H9 (cell line): ENCODE measurements at regions not wholly inside any gene's neighbourhood (a gene's known extent, or its start where the extent isn't known, plus 50 kb on each side); places are given as distances from the start of the nearest gene placed in this dataset.
"Not testable (repeated sequence)": the region's sequence is repeated elsewhere in the genome, so short reads cannot be mapped to it uniquely, and the experiment has no call there.

Experiments
- DNase-seq: peaks from one replicate; pipeline ENCODE4 v3.0.0-alpha.2; 2017
- H2AFZ ChIP-seq: one replicate; pipeline ENCODE4 v1.6.1; 2013; ENCODE audit warnings: mild to moderate bottlenecking, low read length, control low read depth, moderate library complexity
- H2AK5ac ChIP-seq: 2 replicates; pipeline ENCODE4 v1.6.1; 2013; ENCODE audit warnings: low read length, control low read depth, mixed read lengths; ENCODE audit not compliant: insufficient read length
- H2BK120ac ChIP-seq: one replicate; pipeline ENCODE4 v1.6.1; 2013; ENCODE audit warnings: low read depth, mild to moderate bottlenecking, low read length, control low read depth, inconsistent platforms; ENCODE audit not compliant: poor library complexity, severe bottlenecking
- H2BK12ac ChIP-seq: 2 replicates; pipeline ENCODE4 v1.6.1; 2013; ENCODE audit warnings: low read length, control low read depth, mixed read lengths, low read depth; ENCODE audit not compliant: insufficient read length
- H2BK15ac ChIP-seq: 2 replicates; pipeline ENCODE4 v1.6.1; 2013; ENCODE audit warnings: low read depth, low read length, control low read depth
- H2BK20ac ChIP-seq: one replicate; pipeline ENCODE4 v1.6.1; 2013; ENCODE audit warnings: low read depth, mild to moderate bottlenecking, low read length, control low read depth, inconsistent platforms; ENCODE audit not compliant: poor library complexity, severe bottlenecking
- H2BK5ac ChIP-seq: 2 replicates; pipeline ENCODE4 v1.6.1; 2013; ENCODE audit warnings: low read length, control low read depth, mixed read lengths; ENCODE audit not compliant: insufficient read length
- H3K14ac ChIP-seq: 2 replicates; pipeline ENCODE4 v1.6.1; 2013; ENCODE audit warnings: low read length, control low read depth; ENCODE audit not compliant: insufficient read depth
- H3K18ac ChIP-seq: 2 replicates; pipeline ENCODE4 v1.6.1; 2013; ENCODE audit warnings: low read depth, mild to moderate bottlenecking, mixed read lengths, low read length, control low read depth; ENCODE audit not compliant: insufficient read length
- H3K23ac ChIP-seq: 2 replicates; pipeline ENCODE4 v1.6.1; 2013; ENCODE audit warnings: low read length, control low read depth, mixed read lengths, low read depth; ENCODE audit not compliant: insufficient read length
- H3K23me2 ChIP-seq: 2 replicates; pipeline ENCODE4 v1.6.1; 2013; ENCODE audit warnings: low read depth, mild to moderate bottlenecking, mixed read lengths, low read length, control low read depth; ENCODE audit not compliant: insufficient read length, poor library complexity, severe bottlenecking
- H3K27ac ChIP-seq: 2 replicates; pipeline ENCODE4 v1.5.1; 2013; ENCODE audit warnings: low read length, control low read depth, mixed read lengths, low read depth; ENCODE audit not compliant: insufficient read length
- H3K27me3 ChIP-seq: 2 replicates; pipeline ENCODE4 v1.6.1; 2013; ENCODE audit warnings: low read length, control low read depth, inconsistent platforms; ENCODE audit not compliant: insufficient read depth
- H3K4ac ChIP-seq: 2 replicates; pipeline ENCODE4 v1.6.1; 2013; ENCODE audit warnings: low read depth, mild to moderate bottlenecking, control low read depth, inconsistent platforms, low read length, moderate library complexity
- H3K4me1 ChIP-seq: 2 replicates; pipeline ENCODE4 v1.6.1; 2013; ENCODE audit warnings: low read length, control low read depth, inconsistent platforms; ENCODE audit not compliant: insufficient read depth
- H3K4me2 ChIP-seq: 2 replicates; pipeline ENCODE4 v1.6.1; 2013; ENCODE audit warnings: low read length, control low read depth, mixed read lengths; ENCODE audit not compliant: insufficient read length, insufficient read depth
- H3K56ac ChIP-seq: 2 replicates; pipeline ENCODE4 v1.6.1; 2013; ENCODE audit warnings: low read depth, mild to moderate bottlenecking, mixed read lengths, low read length, control low read depth; ENCODE audit not compliant: insufficient read length
- H3K79me1 ChIP-seq: 2 replicates; pipeline ENCODE4 v1.6.1; 2013; ENCODE audit warnings: low read depth, mild to moderate bottlenecking, moderate library complexity, low read length, control low read depth, inconsistent platforms; ENCODE audit not compliant: insufficient read depth, poor library complexity, severe bottlenecking
- H3K79me2 ChIP-seq: 2 replicates; pipeline ENCODE4 v1.6.1; 2013; ENCODE audit warnings: low read length, control low read depth, inconsistent platforms; ENCODE audit not compliant: insufficient read depth
- H3K9ac ChIP-seq: 2 replicates; pipeline ENCODE4 v1.6.1; 2013; ENCODE audit warnings: low read length, control low read depth, mixed read lengths; ENCODE audit not compliant: insufficient read length; ENCODE audit errors: extremely low read depth
- H3K9me3 ChIP-seq: one replicate; pipeline ENCODE4 v1.6.1; 2013; ENCODE audit warnings: low read depth, low read length, inconsistent platforms; ENCODE audit not compliant: control insufficient read depth
- H3T11ph ChIP-seq: one replicate; pipeline ENCODE4 v1.6.1; 2013; ENCODE audit warnings: mild to moderate bottlenecking, low read length, control low read depth, inconsistent platforms
- H4K20me1 ChIP-seq: one replicate; pipeline ENCODE4 v1.6.1; 2013; ENCODE audit not compliant: control insufficient read depth, insufficient read length, insufficient read depth
- H4K5ac ChIP-seq: 2 replicates; pipeline ENCODE4 v1.6.1; 2013; ENCODE audit warnings: low read depth, mild to moderate bottlenecking, mixed read lengths, low read length, control low read depth; ENCODE audit not compliant: insufficient read length
- H4K8ac ChIP-seq: replicated peaks from 2 replicates; pipeline ENCODE4 v1.6.1; 2013; ENCODE audit warnings: low read length, control low read depth, mixed read lengths, low read depth; ENCODE audit not compliant: insufficient read length
- H4K91ac ChIP-seq: 2 replicates; pipeline ENCODE4 v1.6.1; 2013; ENCODE audit warnings: low read depth, mild to moderate bottlenecking, moderate library complexity, mixed read lengths, low read length, control low read depth; ENCODE audit not compliant: insufficient read length
- H3K27ac Mint-ChIP-seq, 3 experiments: 2 replicates in 2 of 3; 3 replicates in 1 of 3; pipeline ENCODE4 v1.8.0; 2020 to 2021; ENCODE audit warnings: mixed read lengths in 3 of 3, mild to moderate bottlenecking in 1 of 3, moderate library complexity in 1 of 3
- H3K27me3 Mint-ChIP-seq: 2 replicates; pipeline ENCODE4 v1.8.0; 2021; ENCODE audit warnings: low read depth, mild to moderate bottlenecking, moderate library complexity, mixed read lengths
- H3K36me3 Mint-ChIP-seq, 3 experiments: 2 replicates in 2 of 3; 3 replicates in 1 of 3; pipeline ENCODE4 v1.8.0; 2020 to 2021; ENCODE audit warnings: low read depth in 3 of 3, mixed read lengths in 3 of 3; ENCODE audit not compliant: insufficient read depth in 1 of 3
- H3K4me1 Mint-ChIP-seq, 2 experiments: 2 replicates each; pipeline ENCODE4 v1.8.0; 2020; ENCODE audit warnings: mixed read lengths in 2 of 2
- H3K4me3 Mint-ChIP-seq, 2 experiments: 2 replicates in 1 of 2; 3 replicates in 1 of 2; pipeline ENCODE4 v1.8.0; 2020 to 2021; ENCODE audit warnings: mild to moderate bottlenecking in 2 of 2, mixed read lengths in 2 of 2, moderate library complexity in 1 of 2
- H3K9me3 Mint-ChIP-seq, 2 experiments: 2 replicates in 1 of 2; 3 replicates in 1 of 2; pipeline ENCODE4 v1.8.0; 2020; ENCODE audit warnings: mild to moderate bottlenecking in 2 of 2, mixed read lengths in 2 of 2, moderate library complexity in 1 of 2
- CTCF ChIP-seq: fragments of 200-600 bp; sonication (generic); conservative IDR thresholded peaks from 3 replicates; pipeline ENCODE4 v1.8.0; 2021; ENCODE audit warnings: antibody characterized with exemption, mild to moderate bottlenecking
- WGBS: extraction: QIAGEN DNeasy Blood & Tissue Kit; methylation state at CpG from one replicate; pipeline ENCODE4 v1.1.7; 2013; ENCODE audit warnings: missing lambda C conversion rate, low lambda C conversion rate, mixed read lengths; ENCODE audit not compliant: insufficient read length; ENCODE audit errors: extremely low coverage; 5-methylcytosine and 5-hydroxymethylcytosine counted together

GRCh38 chr2:224650815-224651439, 65.2 kb downstream of the CCDC195 start:
- Histone ChIP-seq H3K79me2 (no peaks in the 10 kb centered on the region), H3K9me3 (no peaks in the 10 kb centered on the region), H3K18ac (no peak overlapping the region), H2BK15ac (no peak overlapping the region), H2BK120ac (no peak overlapping the region), H3K56ac (no peak overlapping the region), H4K8ac (no peak overlapping the region), H3K4me2 (no peak overlapping the region), H2BK20ac (no peak overlapping the region), H2AFZ (no peak overlapping the region), H2AK5ac (no peak overlapping the region), H3K27ac (no peak overlapping the region), H3K4me1 (peaks cover under 1% of the 10 kb centered on the region; the same call in 1 of the 2 replicates), H3K4ac (no peak overlapping the region), H3K27me3 (no peaks in the 10 kb centered on the region), H3K23ac (no peak overlapping the region), H4K5ac (no peak overlapping the region), H3T11ph (no peak overlapping the region), H4K20me1 (no peaks in the 10 kb centered on the region), H4K91ac (no peak overlapping the region), H2BK5ac (no peak overlapping the region), H3K79me1 (no peaks in the 10 kb centered on the region), H3K23me2 (no peaks in the 10 kb centered on the region), H3K9ac (no peak overlapping the region), H3K14ac (no peak overlapping the region), H2BK12ac (no peak overlapping the region)
- no CpG with 5 or more reads among the region's 6 CpGs for WGBS
- H3K4me1 Mint-ChIP-seq = peaks cover 5% of the 10 kb centered on the region in 2 experiments; a peak in 2 of 4 replicates
- no peak for DNase-seq
- no peak overlapping the region for H3K4me3 Mint-ChIP-seq
- H3K9me3 Mint-ChIP-seq = peaks cover 13 to 16% of the 10 kb centered on the region in 2 experiments
- H3K36me3 Mint-ChIP-seq = peaks cover 5 to 12% (median 9%) of the 10 kb centered on the region in 3 experiments; a peak in 5 of 7 replicates
- H3K27me3 Mint-ChIP-seq = no peaks in the 10 kb centered on the region
- TF ChIP-seq CTCF = peak; percentile 86
- no peak overlapping the region for H3K27ac Mint-ChIP-seq

GRCh38 chr2:224647684-224648083, 62.5 kb upstream of the CUL3 start:
- H3K27ac ChIP-seq, H4K5ac ChIP-seq, H2AK5ac ChIP-seq, H3K36me3 Mint-ChIP-seq, H3K27ac Mint-ChIP-seq, H2BK5ac ChIP-seq, H3K23ac ChIP-seq, H3K4me1 ChIP-seq, H4K8ac ChIP-seq, H4K20me1 ChIP-seq, H3K4me2 ChIP-seq, H2BK20ac ChIP-seq, H3K9me3 Mint-ChIP-seq, H3K27me3 Mint-ChIP-seq, H3K14ac ChIP-seq, H3K4me3 Mint-ChIP-seq, DNase-seq, H2BK12ac ChIP-seq, H2BK120ac ChIP-seq, H3K4ac ChIP-seq, H3K79me1 ChIP-seq, H3K9ac ChIP-seq, H2BK15ac ChIP-seq, H3K18ac ChIP-seq, H3K56ac ChIP-seq, H3K23me2 ChIP-seq, H3K4me1 Mint-ChIP-seq, H3K79me2 ChIP-seq, H2AFZ ChIP-seq, H4K91ac ChIP-seq, H3K9me3 ChIP-seq, H3T11ph ChIP-seq, H3K27me3 ChIP-seq: not testable (repeated sequence)
- no CpG with 5 or more reads among the region's 11 CpGs for WGBS
